Skin epidermis (tissue), 12 donors: ENCODE measurements at regions not wholly inside any gene's neighbourhood (a gene's known extent, or its start where the extent isn't known, plus 50 kb on each side); places are given as distances from the start of the nearest gene placed in this dataset.
"Not testable (repeated sequence)": the region's sequence is repeated elsewhere in the genome, so short reads cannot be mapped to it uniquely, and the experiment has no call there.

Source experiments
- H3K27ac ChIP-seq, 21 experiments: fragments of 200-600 bp; sonication (generic) in 11 of 21; one replicate each; pipeline ENCODE4 v1.5.0; 2020; ENCODE audit warnings: mild to moderate bottlenecking in 3 of 21, inconsistent platforms in 2 of 21, moderate library complexity in 2 of 21
- H3K4me3 ChIP-seq, 7 experiments: fragments of 200-600 bp; sonication (generic) in 2 of 7; one replicate each; pipeline ENCODE4 v1.5.0; 2020; ENCODE audit warnings: inconsistent platforms in 2 of 7, mild to moderate bottlenecking in 2 of 7, moderate library complexity in 1 of 7

DNA sequence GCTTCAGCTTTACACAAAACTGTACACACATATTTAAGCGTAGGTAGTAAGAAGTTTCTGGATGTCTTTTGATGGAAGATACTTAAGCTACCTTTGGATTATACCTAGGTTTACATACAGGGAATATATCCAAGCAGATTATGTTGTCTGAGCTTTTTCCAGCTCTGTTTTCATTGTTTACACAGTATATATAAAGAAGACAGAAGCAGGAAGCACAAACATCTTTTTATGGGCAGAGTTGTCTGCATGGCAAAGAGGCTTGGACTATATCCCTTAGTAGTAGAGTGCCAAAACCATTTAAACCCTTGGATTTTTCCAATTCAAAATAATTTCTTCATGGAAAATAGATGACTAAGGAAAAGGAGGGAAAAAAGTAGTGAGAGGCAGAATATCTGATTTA lies 329.4 kb upstream of the AGA start:
- Histone ChIP-seq H3K27ac (no peak overlapping the region), H3K4me3 (no peak overlapping the region)

DNA sequence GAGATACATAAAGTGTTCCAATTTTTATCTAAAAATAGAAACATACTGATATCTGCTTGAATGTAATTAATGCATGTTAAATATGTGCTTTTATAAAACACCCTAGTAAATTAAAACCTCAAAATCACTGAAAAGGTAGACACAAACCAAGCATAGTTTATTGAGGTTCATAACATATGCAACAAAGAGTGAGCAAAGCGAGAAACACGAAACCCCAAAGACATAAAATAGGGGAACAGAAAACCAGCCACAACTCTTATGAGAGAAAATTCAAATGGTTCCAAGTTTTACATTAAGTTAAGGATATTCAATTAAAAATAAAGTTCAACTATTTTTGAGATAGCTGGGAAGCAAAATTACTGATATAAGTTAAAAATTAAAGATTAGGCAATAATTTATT lies 336.4 kb upstream of the AGA start:
- Histone ChIP-seq H3K4me3 (no peak overlapping the region), H3K27ac (no peak overlapping the region)

- no peak overlapping the region for H3K4me3 ChIP-seq
These were observed 342.8 kb upstream of the AGA start for GRCh38 chr4:177785000-177785399.

GRCh38 chr4:177789610-177790009 lies 347.4 kb upstream of the AGA start:
- H3K4me3 ChIP-seq: no peak overlapping the region

More at GRCh38 chr4:177785000-177785399, 342.8 kb upstream of the AGA start:
- H3K27ac ChIP-seq: no peak overlapping the region

GRCh38 chr4:177791188-177791587 lies 349.0 kb upstream of the AGA start:
- Histone ChIP-seq H3K27ac (no peak overlapping the region), H3K4me3 (no peak overlapping the region)

More at GRCh38 chr4:177789610-177790009, 347.4 kb upstream of the AGA start:
- no peak overlapping the region for H3K27ac ChIP-seq

DNA sequence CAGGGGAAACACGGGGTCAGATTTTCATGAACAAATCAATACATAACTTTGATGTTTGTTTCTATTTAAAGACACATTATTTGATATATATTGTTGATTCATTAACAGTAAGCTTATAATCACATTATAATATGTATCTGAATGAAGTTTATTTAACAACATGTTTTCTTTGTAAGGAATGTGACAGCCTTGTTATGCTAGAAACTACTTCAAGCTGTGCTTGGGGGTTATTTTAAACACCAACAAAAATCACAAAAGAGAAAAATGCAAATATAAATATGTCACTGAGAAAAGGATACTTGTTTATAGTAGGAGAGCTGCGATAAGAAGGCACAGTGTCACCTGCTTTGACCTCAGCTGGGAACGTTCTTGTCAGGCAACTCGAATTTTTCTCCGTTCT lies 354.6 kb upstream of the AGA start:
- Histone ChIP-seq H3K4me3 (no peak overlapping the region), H3K27ac (no peak overlapping the region)

- Histone ChIP-seq H3K4me3 (no peak overlapping the region), H3K27ac (no peak overlapping the region)
These were observed 355.9 kb upstream of the AGA start for GRCh38 chr4:177798161-177798560.

DNA sequence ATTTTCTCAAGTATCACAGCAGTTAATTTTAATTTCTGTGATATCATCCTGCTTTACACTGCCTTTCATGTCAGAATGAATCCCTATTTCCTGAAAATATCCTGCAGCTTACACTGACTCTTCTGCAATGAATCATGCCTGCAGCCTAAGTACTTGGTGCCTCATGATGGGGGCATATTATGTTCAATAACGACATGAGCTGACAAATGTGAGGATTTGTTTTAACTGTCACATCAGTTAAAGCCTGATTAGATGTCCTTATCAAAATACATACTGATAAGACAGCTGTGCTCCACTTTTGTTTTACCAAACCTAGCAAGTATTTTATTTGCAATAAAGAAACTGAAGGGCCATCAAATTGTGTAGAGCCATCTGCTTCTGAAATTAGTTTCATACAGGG lies 359.9 kb upstream of the AGA start:
- Histone ChIP-seq H3K27ac (no peak overlapping the region), H3K4me3 (no peak overlapping the region)

- Histone ChIP-seq H3K4me3 (no peak overlapping the region), H3K27ac (no peak overlapping the region)
These were observed 360.4 kb upstream of the AGA start for GRCh38 chr4:177802661-177803060.

GRCh38 chr4:177803151-177803550 lies 360.9 kb upstream of the AGA start:
- Histone ChIP-seq H3K27ac (no peak overlapping the region), H3K4me3 (no peak overlapping the region)

GRCh38 chr4:177809791-177810190 lies 367.6 kb upstream of the AGA start:
- H3K27ac ChIP-seq: no peak overlapping the region
- H3K4me3 ChIP-seq: no peak overlapping the region

- no peak overlapping the region for H3K4me3 ChIP-seq
- H3K27ac ChIP-seq: no peak overlapping the region
These were observed 368.0 kb upstream of the AGA start for GRCh38 chr4:177810220-177810619.

DNA sequence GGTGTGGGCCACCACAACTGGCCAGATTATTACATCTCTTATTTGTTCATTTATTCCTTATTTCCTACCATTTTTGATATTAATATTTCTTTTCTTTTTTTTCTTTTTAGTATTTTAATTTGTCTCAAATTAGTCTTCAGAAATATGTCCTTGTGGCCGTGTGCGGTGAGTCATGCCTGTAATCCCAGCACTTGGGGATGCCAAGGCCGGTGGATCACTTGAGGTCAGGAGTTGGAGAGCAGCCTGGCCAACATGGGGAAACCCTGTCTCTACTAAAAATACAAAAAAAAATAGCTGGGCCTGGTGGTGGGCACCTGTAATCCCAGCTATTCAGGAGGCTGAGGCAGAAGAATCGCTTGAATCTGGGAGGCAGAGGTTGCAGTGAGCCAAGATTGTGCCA lies 376.2 kb upstream of the AGA start:
- H3K4me3 ChIP-seq, H3K27ac ChIP-seq: not testable (repeated sequence)

- H3K4me3 ChIP-seq: no peak overlapping the region
- no peak overlapping the region for H3K27ac ChIP-seq
These were observed 384.7 kb upstream of the AGA start for GRCh38 chr4:177826973-177827372.

- Histone ChIP-seq H3K4me3 (no peak overlapping the region), H3K27ac (no peak overlapping the region)
These were observed 399.0 kb upstream of the AGA start for GRCh38 chr4:177841258-177841657.

DNA sequence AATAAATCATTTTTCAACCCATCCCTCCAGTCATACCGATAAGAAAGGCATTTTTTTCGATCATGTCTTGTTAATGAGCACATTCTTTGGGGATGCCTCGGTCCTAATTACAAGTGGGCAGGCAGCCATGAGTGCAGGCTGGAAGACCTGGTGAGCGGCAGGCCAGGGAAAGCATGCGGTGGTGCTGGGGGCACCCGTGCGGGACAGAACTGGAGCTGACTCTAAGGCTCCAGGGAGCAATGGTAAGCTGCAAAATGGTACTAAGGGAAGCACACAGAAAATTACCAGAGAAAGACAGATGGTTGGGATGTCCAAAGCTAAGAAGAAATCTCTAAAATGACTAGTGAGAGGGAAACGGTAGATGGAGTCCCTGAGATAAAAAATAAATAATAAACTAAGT lies 411.0 kb upstream of the AGA start:
- no peak overlapping the region for H3K4me3 ChIP-seq

DNA sequence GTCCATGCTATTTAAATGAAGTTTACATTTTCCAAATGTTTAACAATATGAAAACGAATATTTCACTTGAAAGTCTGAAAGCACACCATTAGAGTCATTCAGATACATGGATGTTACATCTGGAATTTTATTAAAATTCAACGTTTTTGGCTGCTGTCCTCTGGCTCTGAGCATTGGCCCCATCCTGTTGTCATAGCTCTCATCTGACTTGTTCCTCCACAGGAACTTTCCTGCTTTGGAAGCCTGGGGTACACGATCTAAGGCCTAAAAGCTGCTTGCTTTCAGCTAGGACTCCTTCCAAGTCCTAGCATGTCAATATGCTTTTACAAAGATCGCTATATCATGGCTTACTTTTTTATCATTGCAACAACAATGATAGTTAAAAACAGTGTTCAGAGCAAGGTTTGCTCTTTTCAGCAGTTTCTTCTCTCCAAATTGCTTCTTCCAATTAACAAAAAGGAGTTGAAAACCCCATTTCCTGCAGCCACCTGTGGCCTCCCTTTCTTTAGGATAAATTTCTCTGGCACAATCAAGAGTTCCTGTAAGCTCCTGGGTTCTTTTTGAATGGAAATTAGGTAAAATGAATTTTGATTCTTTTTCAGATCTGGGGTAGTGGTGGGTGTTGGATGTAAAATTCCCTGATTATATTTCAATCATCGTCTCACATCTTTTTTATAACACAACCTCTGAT lies 413.4 kb upstream of the AGA start:
- Histone ChIP-seq H3K27ac (no peak overlapping the region), H3K4me3 (no peak overlapping the region)

More for the DNA sequence above, 411.0 kb upstream of the AGA start:
- no peak overlapping the region for H3K27ac ChIP-seq

DNA sequence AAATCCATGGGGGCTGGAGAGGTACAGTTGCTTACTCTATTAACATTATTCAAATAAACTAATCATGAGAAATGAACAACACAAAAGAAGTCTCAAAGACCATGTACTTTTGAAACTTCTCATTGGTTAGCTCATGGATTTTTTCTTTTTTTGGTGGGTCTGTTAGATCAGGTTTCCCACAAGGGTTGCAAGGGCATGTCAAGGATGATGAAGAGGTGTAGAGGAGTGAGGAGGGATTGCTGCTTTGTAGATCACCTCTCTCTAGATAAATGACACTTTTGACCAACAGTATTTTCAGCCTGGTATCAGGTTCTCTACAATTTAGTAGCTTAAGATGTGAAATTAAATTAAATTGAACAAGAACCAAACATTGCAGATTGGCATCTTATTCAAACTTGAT lies 417.9 kb upstream of the AGA start:
- H3K4me3 ChIP-seq: no peak overlapping the region
- H3K27ac ChIP-seq: no peak overlapping the region

GRCh38 chr4:177861551-177862094 lies 419.4 kb upstream of the AGA start:
- Histone ChIP-seq H3K4me3 (no peak overlapping the region), H3K27ac (no peak overlapping the region)

DNA sequence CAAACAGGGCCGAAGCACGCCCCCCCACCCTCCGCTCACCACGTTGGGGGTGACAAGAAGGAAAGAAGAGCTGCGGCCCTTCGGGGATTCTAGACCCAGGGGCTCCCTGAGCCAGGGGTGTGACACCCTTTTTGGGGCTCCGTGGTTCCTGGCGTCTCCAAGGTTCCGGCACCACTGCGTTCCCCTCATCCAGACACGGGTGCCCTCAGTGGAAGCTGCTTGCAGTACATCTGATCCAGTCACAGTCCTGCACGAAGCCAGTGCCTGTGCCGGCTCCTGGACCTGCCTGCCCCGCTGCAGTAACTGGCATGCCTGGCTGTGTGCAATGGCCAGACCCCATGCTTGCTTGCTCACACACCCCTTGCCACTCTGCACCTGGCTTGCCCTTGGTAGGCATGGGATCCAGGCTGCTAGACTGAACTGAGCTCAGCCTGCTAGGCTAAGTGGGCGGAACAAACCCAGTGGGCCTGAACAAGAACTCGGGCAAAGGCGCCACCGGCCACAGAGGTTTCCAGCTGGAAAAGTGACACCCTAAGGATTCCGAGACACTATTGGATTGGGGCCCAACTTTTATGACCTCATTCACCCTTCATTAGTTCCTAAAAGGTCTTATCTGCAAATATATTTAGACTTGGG lies 420.4 kb upstream of the AGA start:
- Histone ChIP-seq H3K27ac (no peak overlapping the region), H3K4me3 (no peak overlapping the region)

DNA sequence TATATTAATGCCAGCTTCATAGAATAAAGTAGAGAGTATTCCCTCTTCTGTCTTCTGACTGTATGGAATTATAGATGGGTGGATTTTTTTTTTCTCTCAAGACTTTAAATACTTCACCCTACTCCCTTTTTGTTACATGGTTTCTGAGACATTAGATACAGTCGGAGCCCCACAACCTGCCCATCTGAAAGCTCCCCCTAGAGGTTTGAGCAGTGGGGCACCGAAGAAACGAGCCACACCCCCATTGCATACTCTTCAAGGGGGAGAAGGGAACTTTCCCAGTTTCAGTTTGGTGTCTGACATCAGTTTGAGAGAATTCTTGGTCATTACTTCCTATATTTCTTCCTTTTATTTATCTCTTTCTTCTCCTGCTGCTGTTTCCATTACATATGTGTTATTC lies 437.6 kb upstream of the AGA start:
- H3K4me3 ChIP-seq: no peak overlapping the region
- H3K27ac ChIP-seq: no peak overlapping the region

- H3K4me3 ChIP-seq: no peak overlapping the region
These were observed 452.9 kb upstream of the AGA start for GRCh38 chr4:177895136-177895535.

More at GRCh38 chr4:177895136-177895535, 452.9 kb upstream of the AGA start:
- H3K27ac ChIP-seq: no peak overlapping the region
